Loucy (cell line): ENCODE measurements at regions not wholly inside any gene's neighbourhood (a gene's known extent, or its start where the extent isn't known, plus 50 kb on each side); places are given as distances from the start of the nearest gene placed in this dataset.

ENCODE experiments used
- CTCF ChIP-seq: fragments of 200-600 bp; sonication (generic); conservative IDR thresholded peaks from 2 replicates; pipeline ENCODE4 v1.5.1; 2014; ENCODE audit warnings: mild to moderate bottlenecking, antibody characterized with exemption, low read length
- EZH2phosphoT487 ChIP-seq: fragments of 200-600 bp; IDR thresholded peaks from 2 replicates; pipeline ENCODE4 v1.6.1; 2018; ENCODE audit warnings: antibody characterized with exemption, mild to moderate bottlenecking, moderate library complexity, borderline replicate concordance

- TF ChIP-seq CTCF (no peak), EZH2phosphoT487 (no peak)
Measured at GRCh38 chr4:124768596-124769365, 56.2 kb upstream of the ANKRD50 start.
